H7 (cell line): ENCODE measurements at regions not wholly inside any gene's neighbourhood (a gene's known extent, or its start where the extent isn't known, plus 50 kb on each side); places are given as distances from the start of the nearest gene placed in this dataset.

ENCODE experiments used
- DNase-seq: peaks from one replicate; pipeline ENCODE4 v3.0.0; 2012
- H3K27me3 ChIP-seq: 2 replicates; pipeline ENCODE4 v1.6.0; 2011; ENCODE audit warnings: mild to moderate bottlenecking, low read length; ENCODE audit not compliant: control insufficient read depth, insufficient read depth
- H3K36me3 ChIP-seq: replicated peaks from 2 replicates; pipeline ENCODE4 v1.5.1; 2011; ENCODE audit warnings: low read length; ENCODE audit not compliant: control insufficient read depth, insufficient read depth
- H3K4me3 ChIP-seq: 2 replicates; pipeline ENCODE4 v1.5.1; 2011; ENCODE audit warnings: low read depth, mild to moderate bottlenecking, control low read depth, low read length, moderate library complexity; ENCODE audit not compliant: insufficient read depth

DNA sequence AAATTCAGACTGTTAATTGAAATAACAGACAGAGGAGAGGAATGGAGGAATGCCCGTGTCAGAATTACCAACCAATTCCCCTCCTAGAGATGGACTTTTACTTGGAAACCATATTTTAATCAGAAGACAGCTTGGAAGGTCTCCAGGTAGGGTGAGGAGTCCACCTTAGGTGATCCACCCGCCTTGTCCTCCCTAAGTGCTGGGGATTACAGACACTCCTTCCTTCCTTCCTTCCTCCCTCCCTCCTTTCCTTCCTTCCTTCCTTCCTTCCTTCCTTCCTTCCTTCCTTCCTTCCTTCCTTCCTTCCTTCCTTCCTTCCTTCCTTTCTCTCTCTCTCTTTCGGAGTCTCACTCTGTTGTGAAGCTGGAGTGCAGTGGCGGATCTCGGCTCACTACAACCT is 328.0 kb downstream of the RAPGEF2 start:
- Histone ChIP-seq H3K27me3 (no peaks in the 10 kb centered on the region), H3K4me3 (no peak overlapping the region), H3K36me3 (no peaks in the 10 kb centered on the region)
- no peak for DNase-seq

DNA sequence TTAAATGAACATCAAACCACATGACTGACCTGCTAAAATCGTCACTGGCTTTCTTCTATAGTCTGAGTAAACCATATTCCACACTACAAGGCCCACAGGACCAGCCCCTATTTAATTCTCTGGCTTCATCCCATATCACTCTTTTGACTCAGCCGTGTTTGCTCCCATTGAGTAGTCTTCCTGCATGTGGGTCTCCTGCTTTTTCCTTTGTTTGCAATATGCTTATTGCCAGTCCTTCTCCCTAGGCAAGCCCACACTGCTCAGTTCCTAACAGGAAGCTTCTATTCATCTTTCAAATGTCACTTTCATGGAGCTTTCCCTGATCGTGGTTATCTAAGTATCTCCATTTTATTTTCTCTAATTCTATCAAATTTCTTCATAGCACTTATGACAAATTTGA is 329.6 kb downstream of the RAPGEF2 start:
- no peaks in the 10 kb centered on the region for H3K27me3 ChIP-seq
- DNase-seq, result no peak
- H3K36me3 ChIP-seq, result no peaks in the 10 kb centered on the region
- no peak overlapping the region for H3K4me3 ChIP-seq

DNA sequence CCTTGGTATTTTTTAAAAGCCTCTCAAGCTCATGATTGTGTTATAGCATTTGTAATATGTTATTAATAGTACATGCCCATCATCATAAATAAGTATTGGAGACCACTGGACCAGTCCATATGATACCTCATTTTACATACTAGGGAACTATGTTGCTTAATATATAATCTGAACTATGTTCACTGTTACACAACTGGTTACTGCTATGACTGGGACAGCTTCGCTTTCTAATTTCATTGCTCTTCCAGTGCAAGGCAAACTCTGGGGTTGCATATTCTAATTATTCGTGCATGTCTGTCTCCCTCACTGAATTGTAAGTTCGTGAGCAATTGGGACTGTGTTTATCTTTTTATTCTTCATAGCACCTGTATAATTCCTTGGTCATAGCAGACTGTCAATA is 330.5 kb downstream of the RAPGEF2 start:
- Histone ChIP-seq H3K36me3 (no peaks in the 10 kb centered on the region), H3K27me3 (no peaks in the 10 kb centered on the region), H3K4me3 (no peak overlapping the region)
- no peak for DNase-seq

DNA sequence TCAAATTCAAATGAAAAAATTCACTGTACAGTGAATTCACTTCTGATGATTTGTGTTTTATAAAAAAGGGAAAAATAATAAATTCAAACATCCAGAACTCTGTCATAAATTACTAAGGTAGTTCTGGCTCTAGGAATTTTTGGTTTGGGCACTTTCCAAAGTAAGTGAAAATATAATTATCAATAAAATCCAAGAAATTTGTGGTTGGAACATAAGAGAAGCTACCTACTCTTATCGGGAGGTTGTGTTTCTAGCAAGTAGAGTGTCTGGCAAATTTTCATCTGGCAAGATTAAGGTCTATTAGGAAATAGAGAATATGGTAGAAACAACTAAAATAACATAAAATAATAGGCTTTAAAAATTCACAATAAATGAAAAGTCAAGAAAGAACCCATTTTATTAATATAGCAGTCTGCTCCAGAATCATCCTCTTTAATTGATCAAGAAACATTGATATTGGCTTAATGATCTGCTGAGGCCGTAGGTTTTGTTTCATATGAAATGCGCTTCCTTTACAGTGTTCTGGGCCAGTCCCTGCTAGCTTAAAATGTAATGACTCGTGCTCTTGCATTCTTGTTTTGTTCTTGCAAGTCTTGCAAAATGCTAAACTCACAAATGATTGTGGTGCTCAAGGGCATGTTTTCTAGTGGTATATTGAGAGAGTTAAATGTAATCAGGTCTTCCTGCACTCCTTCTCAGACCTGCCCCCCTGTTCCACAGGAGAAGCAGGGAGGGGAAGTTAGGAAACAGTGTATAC is 331.4 kb downstream of the RAPGEF2 start:
- no peaks in the 10 kb centered on the region for H3K27me3 ChIP-seq

DNA sequence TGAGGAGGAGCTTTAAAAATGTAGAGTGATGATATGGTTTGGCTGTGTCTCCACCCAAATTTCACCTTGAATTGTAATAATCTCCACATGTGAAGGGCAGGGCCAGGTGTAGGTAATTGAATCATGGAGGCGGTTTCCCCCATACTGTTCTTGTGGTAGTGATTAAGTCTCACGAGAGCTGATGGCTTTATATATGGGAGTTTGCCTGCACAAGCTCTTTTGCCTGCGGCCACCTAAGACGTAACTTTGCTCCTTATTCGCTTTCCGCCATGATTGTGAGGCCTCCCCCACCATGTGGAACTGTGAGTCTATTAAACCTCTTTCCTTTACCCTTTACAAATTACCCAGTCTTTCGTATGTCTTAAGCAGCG is 332.0 kb downstream of the RAPGEF2 start:
- no peak overlapping the region for H3K4me3 ChIP-seq
- no peaks in the 10 kb centered on the region for H3K27me3 ChIP-seq
- no peak for DNase-seq
- H3K36me3 ChIP-seq, result no peaks in the 10 kb centered on the region

More for the DNA sequence above, 331.4 kb downstream of the RAPGEF2 start:
- Histone ChIP-seq H3K36me3 (no peaks in the 10 kb centered on the region), H3K4me3 (no peak overlapping the region)
- no peak for DNase-seq

DNA sequence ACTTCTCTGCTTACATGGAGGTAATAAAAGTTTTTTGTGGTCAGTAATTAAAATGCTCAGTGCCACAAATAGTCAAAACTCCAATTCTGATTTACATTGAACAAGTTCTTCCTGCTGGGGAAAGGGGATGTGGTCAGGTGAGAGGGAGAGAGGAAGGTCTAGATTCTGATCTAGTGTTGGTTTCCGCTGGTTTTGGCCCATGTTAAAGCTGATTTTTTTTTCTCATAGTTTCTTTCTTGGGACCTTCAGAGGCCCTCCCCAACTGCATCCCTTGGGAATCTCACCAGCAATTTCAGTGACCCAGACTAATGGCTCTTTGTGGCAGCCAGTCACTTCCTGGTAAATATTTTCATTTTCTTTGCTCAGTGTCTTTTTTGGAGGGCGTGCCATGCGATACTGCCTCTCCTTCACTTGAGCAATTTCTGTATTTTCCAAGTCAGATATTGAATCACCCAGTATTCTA is 332.7 kb downstream of the RAPGEF2 start:
- Histone ChIP-seq H3K4me3 (no peak overlapping the region), H3K36me3 (no peaks in the 10 kb centered on the region), H3K27me3 (no peaks in the 10 kb centered on the region)
- no peak for DNase-seq

DNA sequence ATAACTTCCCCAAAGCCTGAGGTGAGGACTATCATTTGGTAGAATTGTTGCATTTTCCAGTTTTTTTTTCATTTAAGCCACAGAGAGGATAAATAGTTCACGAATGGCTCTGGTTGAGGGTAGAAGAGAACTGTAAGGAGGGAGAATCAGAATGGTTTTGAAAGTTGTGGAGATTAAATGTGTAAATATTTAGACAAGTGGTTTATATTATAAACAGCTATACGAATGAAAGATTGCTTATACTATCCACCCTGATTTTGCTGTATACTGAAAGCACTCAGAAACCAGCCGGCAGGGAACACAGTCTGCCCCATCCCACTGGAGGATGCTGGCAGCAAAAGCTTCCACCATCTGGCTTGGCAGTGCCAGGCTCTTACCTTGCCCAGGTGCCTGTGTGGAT is 341.1 kb downstream of the RAPGEF2 start:
- Histone ChIP-seq H3K36me3 (no peaks in the 10 kb centered on the region), H3K27me3 (no peaks in the 10 kb centered on the region), H3K4me3 (no peak overlapping the region)
- no peak for DNase-seq

DNA sequence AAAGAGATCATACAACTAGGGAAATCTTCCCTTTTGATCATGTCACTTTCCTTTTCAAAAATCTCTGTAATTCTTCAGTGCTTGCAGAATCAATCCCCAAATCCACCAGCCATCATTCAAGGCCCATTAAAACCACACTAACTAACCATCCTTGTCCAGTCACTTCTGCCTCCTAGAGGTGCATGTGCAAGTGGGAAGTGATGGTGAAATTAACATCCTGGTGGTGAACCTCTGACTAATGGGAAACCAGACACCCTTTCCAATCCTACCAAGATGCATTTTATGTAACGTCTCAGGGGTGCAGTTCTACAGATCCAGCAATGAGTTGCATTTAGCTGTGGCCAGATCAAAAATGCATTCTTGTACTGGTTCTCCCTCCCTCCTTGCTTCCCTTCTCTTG is 341.8 kb downstream of the RAPGEF2 start:
- H3K27me3 ChIP-seq, result no peaks in the 10 kb centered on the region
- H3K36me3 ChIP-seq, result no peaks in the 10 kb centered on the region
- DNase-seq, result no peak
- H3K4me3 ChIP-seq, result no peak overlapping the region

DNA sequence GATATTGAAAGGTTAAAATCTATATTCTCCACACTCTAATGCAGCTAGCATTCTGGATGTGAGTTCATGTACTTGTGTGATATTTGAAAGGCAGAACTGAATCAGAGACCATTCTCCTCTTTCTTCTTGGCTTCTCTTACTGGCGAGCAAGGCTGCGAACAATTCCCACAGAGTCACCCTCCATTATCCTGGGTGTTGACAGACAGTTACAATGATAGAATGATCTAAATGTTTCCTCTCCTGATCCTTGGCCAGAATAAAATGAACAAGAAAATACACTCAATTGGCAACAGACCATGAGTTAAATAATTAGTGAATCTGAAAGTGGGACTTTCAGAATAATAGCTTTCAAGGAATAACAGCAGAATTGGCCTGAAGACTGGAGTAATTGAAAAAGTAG is 342.8 kb downstream of the RAPGEF2 start:
- no peak for DNase-seq
- Histone ChIP-seq H3K36me3 (no peaks in the 10 kb centered on the region), H3K4me3 (no peak overlapping the region), H3K27me3 (no peaks in the 10 kb centered on the region)

DNA sequence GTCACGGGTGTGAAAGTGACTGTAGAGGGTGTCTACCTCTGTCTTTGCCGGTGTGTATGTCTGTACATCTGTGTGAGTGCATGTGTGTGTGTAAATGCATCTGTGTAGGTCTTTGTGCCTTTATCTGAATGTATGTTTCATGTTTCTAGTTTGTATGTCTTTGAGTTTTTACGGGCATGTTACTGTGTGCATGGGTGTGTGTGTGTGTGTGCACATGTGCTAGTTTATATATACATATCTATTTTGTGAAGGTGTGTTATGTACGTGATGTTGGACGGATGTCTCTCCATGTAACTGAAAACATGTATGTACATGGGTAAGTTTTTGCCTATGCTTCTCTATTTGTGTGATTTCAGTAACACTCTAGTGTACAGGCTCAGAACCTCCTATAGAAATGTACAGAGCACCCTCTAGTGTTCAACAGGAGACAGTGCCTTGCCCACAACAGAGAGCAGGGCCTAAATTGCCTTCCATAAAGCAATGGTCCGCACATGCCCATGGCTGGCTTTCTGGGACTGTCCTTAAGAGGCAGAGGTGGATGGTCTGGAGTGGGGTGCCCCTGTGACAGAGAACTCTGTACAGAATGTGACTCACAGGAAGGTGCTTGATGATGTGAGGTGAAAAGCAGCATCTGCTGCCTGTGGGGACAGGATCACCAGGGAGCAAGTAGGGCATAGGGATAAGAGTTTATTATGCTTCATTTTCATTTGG is 343.5 kb downstream of the RAPGEF2 start:
- peak; percentile 51 for DNase-seq

DNA sequence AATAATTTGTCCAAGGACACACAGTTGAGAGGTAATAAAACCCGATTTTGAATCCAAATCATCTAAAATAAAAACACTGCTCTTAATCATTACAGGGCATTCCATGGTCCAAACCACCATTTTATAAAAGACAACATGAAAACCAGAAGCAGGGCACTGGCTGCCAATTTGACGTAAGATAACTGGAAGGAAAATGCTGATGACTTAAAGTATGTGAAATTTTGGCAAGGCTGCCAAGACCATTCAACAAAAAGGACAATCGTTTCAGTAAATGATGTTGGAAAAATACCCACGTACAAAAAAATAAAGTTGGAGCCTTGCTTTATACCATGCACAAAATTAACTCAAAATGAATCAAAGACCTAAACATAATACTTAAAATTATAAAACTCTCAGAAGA is 344.4 kb downstream of the RAPGEF2 start:
- H3K4me3 ChIP-seq, result no peak overlapping the region
- no peaks in the 10 kb centered on the region for H3K27me3 ChIP-seq
- H3K36me3 ChIP-seq, result no peaks in the 10 kb centered on the region
- no peak for DNase-seq

More for the DNA sequence above, 343.5 kb downstream of the RAPGEF2 start:
- H3K27me3 ChIP-seq, result no peaks in the 10 kb centered on the region
- H3K36me3 ChIP-seq, result no peaks in the 10 kb centered on the region
- H3K4me3 ChIP-seq, result no peak overlapping the region

DNA sequence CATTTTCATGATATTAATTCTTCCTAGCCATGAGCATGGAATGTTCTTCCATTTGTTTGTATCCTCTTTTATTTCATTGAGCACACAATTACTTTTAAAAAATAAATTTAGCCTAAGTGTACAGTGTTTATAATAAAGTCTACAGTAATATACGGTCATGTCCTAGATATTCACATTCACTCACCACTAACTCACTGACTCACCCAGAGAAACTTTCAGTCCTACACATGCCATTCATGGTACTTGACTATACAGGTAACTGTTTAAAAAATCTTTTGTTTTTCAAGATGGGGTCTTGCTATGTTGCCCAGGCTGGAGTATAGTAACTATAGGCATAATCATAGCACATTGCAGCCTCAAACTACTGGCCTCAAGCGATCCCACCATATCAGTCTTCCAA is 348.1 kb downstream of the RAPGEF2 start:
- DNase-seq, result no peak
- H3K4me3 ChIP-seq, result no peak overlapping the region

DNA sequence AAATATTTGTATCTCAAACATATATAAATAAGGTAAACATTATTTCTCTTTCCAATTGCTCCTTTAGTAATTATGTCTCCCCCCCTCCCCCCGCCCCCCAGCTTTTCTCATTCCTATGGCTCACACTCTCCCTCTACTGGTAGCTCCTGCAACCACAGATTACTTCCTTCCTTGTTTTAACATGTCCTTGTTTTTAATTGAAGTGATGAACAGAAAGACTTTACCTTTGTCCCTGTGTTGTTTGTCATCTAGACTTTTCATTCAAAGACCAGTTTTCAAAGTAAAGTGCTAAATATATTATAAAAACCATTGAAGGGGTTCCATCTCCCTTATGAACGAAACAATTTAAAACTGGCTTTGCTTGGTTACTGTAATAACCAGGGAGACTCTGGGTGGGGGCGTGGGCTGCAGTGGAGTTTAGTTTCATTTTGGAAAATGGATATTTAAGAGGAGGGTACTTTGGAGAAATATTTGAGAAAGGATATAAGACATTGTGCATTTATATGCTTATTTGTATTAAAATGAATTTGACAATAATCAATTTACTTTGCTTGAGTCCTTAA is 352.9 kb downstream of the RAPGEF2 start:
- Histone ChIP-seq H3K27me3 (no peaks in the 10 kb centered on the region), H3K36me3 (no peaks in the 10 kb centered on the region), H3K4me3 (no peak overlapping the region)
- DNase-seq, result peak; percentile 58

More for the DNA sequence above, 348.1 kb downstream of the RAPGEF2 start:
- Histone ChIP-seq H3K36me3 (no peaks in the 10 kb centered on the region), H3K27me3 (no peaks in the 10 kb centered on the region)

DNA sequence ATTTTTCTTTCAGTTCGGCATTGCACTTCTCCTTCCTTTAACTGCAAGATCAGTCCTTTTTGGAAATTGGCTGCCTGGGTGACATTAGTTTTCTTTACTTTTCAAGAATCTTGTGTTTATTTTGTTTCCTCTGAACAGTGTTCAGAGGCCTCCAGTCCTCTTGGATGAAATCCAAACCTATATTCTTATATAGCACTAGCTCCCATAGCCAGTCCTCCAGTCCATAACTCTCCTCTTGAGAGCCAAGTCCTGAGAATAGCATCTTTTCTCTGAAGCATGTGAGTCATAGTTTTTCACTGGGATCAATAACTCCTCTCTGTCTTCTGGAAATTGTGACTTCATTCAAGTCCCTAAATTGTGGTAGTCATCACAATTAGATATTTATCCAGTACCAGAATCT is 357.5 kb downstream of the RAPGEF2 start:
- H3K27me3 ChIP-seq, result no peaks in the 10 kb centered on the region
- no peak for DNase-seq
- no peak overlapping the region for H3K4me3 ChIP-seq

DNA sequence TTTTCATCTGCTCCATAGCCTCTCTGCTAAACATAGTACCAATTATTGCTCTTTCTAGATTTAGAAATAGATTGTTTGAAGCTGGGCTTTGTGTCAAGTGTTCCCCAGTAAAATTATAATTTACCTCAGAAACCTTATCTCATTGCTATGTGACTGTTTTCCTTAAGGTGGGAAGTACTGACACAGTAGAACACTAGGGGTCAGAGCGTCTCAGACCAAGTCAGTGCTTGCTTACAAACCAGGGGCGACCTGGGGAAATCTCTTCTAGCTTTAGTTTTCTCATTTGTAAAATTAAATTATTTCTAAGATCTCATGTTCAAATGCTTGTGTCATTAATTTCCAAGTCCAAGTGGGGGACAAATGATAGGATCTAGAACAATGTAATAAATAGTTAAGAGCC is 360.4 kb downstream of the RAPGEF2 start:
- peak; percentile 33 for DNase-seq
- Histone ChIP-seq H3K4me3 (no peak overlapping the region), H3K27me3 (no peaks in the 10 kb centered on the region), H3K36me3 (no peaks in the 10 kb centered on the region)

More for the DNA sequence above, 357.5 kb downstream of the RAPGEF2 start:
- H3K36me3 ChIP-seq, result no peaks in the 10 kb centered on the region
